ENCODE measurements at regions not wholly inside any gene's neighbourhood (a gene's known extent, or its start where the extent isn't known, plus 50 kb on each side); places are given as distances from the start of the nearest gene placed in this dataset.

DNA sequence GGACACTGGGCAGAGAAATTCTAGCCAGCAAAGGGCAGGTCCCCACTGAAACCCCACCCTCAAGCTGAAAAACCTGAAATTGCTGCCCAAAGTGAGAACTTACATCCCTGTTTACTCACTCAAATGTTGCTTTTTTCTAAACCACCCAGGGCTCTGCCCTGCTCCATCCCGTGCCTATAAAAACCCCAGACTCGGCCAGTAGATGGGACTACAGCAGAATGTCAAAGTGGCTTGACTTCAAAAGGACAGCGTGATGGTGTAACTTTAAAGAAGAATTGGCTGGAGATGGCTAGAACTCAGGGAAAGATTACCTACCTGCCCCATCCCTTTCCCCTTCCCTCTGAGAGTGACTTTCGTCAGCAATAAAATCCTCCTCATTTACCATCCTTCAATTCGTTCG lies 246.9 kb downstream of the PYDC2 start:
- no peaks in the 10 kb centered on the region for H3K79me1 ChIP-seq (ENCODE audit: low read depth, low read length)
- no peak overlapping the region for H3K18ac ChIP-seq (ENCODE audit: low read length)
- peak overlapping the region; percentile 58 for H2AFZ ChIP-seq (ENCODE audit: low read length)
- no peak overlapping the region for H2BK120ac ChIP-seq (ENCODE audit: low read depth, low read length)
- H3K9me3 ChIP-seq (replicated peaks in 1 of 2; ENCODE audit: control insufficient read depth in 2 of 2, insufficient read depth in 1 of 2, low read depth in 1 of 2, low read length in 2 of 2) = no peaks in the 10 kb centered on the region
- no peaks in the 10 kb centered on the region for H3K27me3 ChIP-seq (ENCODE audit: control insufficient read depth in 3 of 3, insufficient read depth in 3 of 3, low read depth in 1 of 3, low read length in 3 of 3)
- no peak overlapping the region for H3K4me3 ChIP-seq (ENCODE audit: low read length in 2 of 2)
- no peaks in the 10 kb centered on the region for H3K4me1 ChIP-seq (ENCODE audit: control insufficient read depth in 2 of 2, insufficient read depth in 1 of 2, low read depth in 1 of 2, low read length in 2 of 2)
- H3K23ac ChIP-seq (ENCODE audit: low read depth, low read length, poor library complexity) = no peak overlapping the region
- no peaks in the 10 kb centered on the region for H3K36me3 ChIP-seq (replicated peaks in 1 of 2; ENCODE audit: control insufficient read depth in 2 of 2, insufficient read depth in 2 of 2, low read length in 2 of 2)
- no peak overlapping the region for H3K4ac ChIP-seq (ENCODE audit: low read length)
- no peak overlapping the region for H2BK12ac ChIP-seq (ENCODE audit: low read length)
- H3K9ac ChIP-seq (ENCODE audit: low read depth, low read length, poor library complexity) = no peak overlapping the region
- no peak for DNase-seq (ENCODE audit: low spot score)
- no CpG with 5 or more reads among the region's 6 CpGs for WGBS, 2 donors (ENCODE audit: extremely low coverage in 2 of 2, insufficient read length in 2 of 2, insufficient replicate concordance in 1 of 2)
- no peak overlapping the region for H2AK5ac ChIP-seq (ENCODE audit: low read depth, low read length)
- no peak overlapping the region for H2BK5ac ChIP-seq (ENCODE audit: low read length)
- H3K14ac ChIP-seq (ENCODE audit: low read length) = no peak overlapping the region
- no peak overlapping the region for H4K91ac ChIP-seq (ENCODE audit: low read depth, low read length, poor library complexity)
- H4K8ac ChIP-seq (ENCODE audit: low read depth, low read length) = no peak overlapping the region
- H2BK15ac ChIP-seq (ENCODE audit: low read length) = no peak overlapping the region
- no peak overlapping the region for H3K27ac ChIP-seq (replicated peaks; ENCODE audit: low read length)
- H3K4me2 ChIP-seq (ENCODE audit: insufficient read depth, low read length, poor library complexity, severe bottlenecking) = no peak overlapping the region

DNA sequence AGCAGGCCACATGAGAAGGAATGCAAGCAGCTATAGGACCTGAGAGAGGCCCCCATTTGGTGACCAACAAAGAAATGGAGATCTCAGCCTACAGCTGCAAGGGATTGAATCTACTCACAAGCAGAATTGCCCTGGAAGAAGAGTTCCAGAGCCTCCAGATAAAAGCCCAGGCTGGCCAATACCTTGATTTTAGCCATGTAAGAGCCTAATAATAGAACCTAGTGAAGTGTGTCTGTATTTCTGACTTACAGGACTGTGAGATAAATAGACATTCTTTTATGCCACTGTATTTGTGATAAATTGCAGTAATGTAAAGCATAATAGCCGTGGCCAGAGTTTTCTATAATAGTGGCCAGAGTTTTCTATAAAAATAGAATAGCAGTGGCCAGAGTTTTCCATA lies 254.6 kb downstream of the PYDC2 start:
- H2BK120ac ChIP-seq (ENCODE audit: low read depth, low read length) = no peak overlapping the region
- DNase-seq (ENCODE audit: low spot score) = no peak
- WGBS, 2 donors (ENCODE audit: extremely low coverage in 2 of 2, insufficient read length in 2 of 2, insufficient replicate concordance in 1 of 2) = no CpG with 5 or more reads among the region's 1 CpG

DNA sequence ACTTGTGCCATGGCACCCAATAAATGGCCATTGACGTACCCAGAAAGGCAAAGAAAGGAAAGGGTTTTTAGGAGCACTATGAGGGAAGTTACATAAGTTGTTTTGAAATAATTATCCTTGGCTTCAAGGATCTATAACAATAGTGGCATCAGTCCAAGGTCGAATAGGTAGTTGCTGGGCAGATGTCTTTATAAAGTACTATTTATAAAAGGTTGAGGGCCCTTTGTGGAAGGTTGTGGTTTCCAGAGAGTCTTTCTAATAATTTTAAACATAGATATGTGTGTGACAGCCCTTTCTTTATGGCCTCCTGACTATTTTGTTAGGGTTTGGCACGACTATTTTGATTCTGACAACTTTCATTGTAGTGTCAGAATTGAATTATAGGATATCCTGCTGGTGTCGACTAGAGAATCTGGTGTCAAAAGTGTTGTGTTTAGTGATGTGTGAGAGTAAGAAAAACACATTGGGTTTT lies 260.5 kb downstream of the PYDC2 start:
- no peak for DNase-seq (ENCODE audit: low spot score)
- WGBS, 2 donors (ENCODE audit: extremely low coverage in 2 of 2, insufficient read length in 2 of 2, insufficient replicate concordance in 1 of 2) = no CpG with 5 or more reads among the region's 4 CpGs
- no peak overlapping the region for H3K4me3 ChIP-seq (ENCODE audit: low read length in 2 of 2)
- H2AK5ac ChIP-seq (ENCODE audit: low read depth, low read length) = no peak overlapping the region
- no peak overlapping the region for H3K4ac ChIP-seq (ENCODE audit: low read length)
- H3K27me3 ChIP-seq (ENCODE audit: control insufficient read depth in 3 of 3, insufficient read depth in 3 of 3, low read depth in 1 of 3, low read length in 3 of 3) = no peaks in the 10 kb centered on the region
- H3K36me3 ChIP-seq (replicated peaks in 1 of 2; ENCODE audit: control insufficient read depth in 2 of 2, insufficient read depth in 2 of 2, low read length in 2 of 2) = no peaks in the 10 kb centered on the region
- H2BK15ac ChIP-seq (ENCODE audit: low read length) = no peak overlapping the region
- peaks cover 0 to 3% of the 10 kb centered on the region in 2 donors for H3K4me1 ChIP-seq (ENCODE audit: control insufficient read depth in 2 of 2, insufficient read depth in 1 of 2, low read depth in 1 of 2, low read length in 2 of 2)
- no peaks in the 10 kb centered on the region for H3K79me1 ChIP-seq (ENCODE audit: low read depth, low read length)
- no peak overlapping the region for H2BK5ac ChIP-seq (ENCODE audit: low read length)
- no peak overlapping the region for H2AFZ ChIP-seq (ENCODE audit: low read length)
- no peak overlapping the region for H3K27ac ChIP-seq (replicated peaks; ENCODE audit: low read length)
- no peak overlapping the region for H2BK120ac ChIP-seq (ENCODE audit: low read depth, low read length)
- no peak overlapping the region for H3K4me2 ChIP-seq (ENCODE audit: insufficient read depth, low read length, poor library complexity, severe bottlenecking)
- H3K9me3 ChIP-seq (replicated peaks in 1 of 2; ENCODE audit: control insufficient read depth in 2 of 2, insufficient read depth in 1 of 2, low read depth in 1 of 2, low read length in 2 of 2) = no peaks in the 10 kb centered on the region
- H2BK12ac ChIP-seq (ENCODE audit: low read length) = no peak overlapping the region
- H3K23ac ChIP-seq (ENCODE audit: low read depth, low read length, poor library complexity) = no peak overlapping the region
- H4K8ac ChIP-seq (ENCODE audit: low read depth, low read length) = no peak overlapping the region
- H3K14ac ChIP-seq (ENCODE audit: low read length) = no peak overlapping the region
- H3K18ac ChIP-seq (ENCODE audit: low read length) = no peak overlapping the region
- H4K91ac ChIP-seq (ENCODE audit: low read depth, low read length, poor library complexity) = no peak overlapping the region
- no peak overlapping the region for H3K9ac ChIP-seq (ENCODE audit: low read depth, low read length, poor library complexity)

More for the DNA sequence above, 254.6 kb downstream of the PYDC2 start:
- H3K23ac ChIP-seq (ENCODE audit: low read depth, low read length, poor library complexity) = no peak overlapping the region
- H3K36me3 ChIP-seq (replicated peaks in 1 of 2; ENCODE audit: control insufficient read depth in 2 of 2, insufficient read depth in 2 of 2, low read length in 2 of 2) = no peaks in the 10 kb centered on the region
- no peak overlapping the region for H2BK5ac ChIP-seq (ENCODE audit: low read length)
- no peak overlapping the region for H3K27ac ChIP-seq (replicated peaks; ENCODE audit: low read length)
- no peak overlapping the region for H3K18ac ChIP-seq (ENCODE audit: low read length)
- H3K9me3 ChIP-seq (replicated peaks in 1 of 2; ENCODE audit: control insufficient read depth in 2 of 2, insufficient read depth in 1 of 2, low read depth in 1 of 2, low read length in 2 of 2) = no peaks in the 10 kb centered on the region
- H3K27me3 ChIP-seq (ENCODE audit: control insufficient read depth in 3 of 3, insufficient read depth in 3 of 3, low read depth in 1 of 3, low read length in 3 of 3) = no peaks in the 10 kb centered on the region
- H4K8ac ChIP-seq (ENCODE audit: low read depth, low read length) = no peak overlapping the region
- H4K91ac ChIP-seq (ENCODE audit: low read depth, low read length, poor library complexity) = no peak overlapping the region
- no peak overlapping the region for H3K14ac ChIP-seq (ENCODE audit: low read length)
- no peak overlapping the region for H3K4me3 ChIP-seq (ENCODE audit: low read length in 2 of 2)
- no peak overlapping the region for H2AK5ac ChIP-seq (ENCODE audit: low read depth, low read length)
- no peak overlapping the region for H3K9ac ChIP-seq (ENCODE audit: low read depth, low read length, poor library complexity)
- peaks cover 0 to 4% of the 10 kb centered on the region in 2 donors for H3K4me1 ChIP-seq (ENCODE audit: control insufficient read depth in 2 of 2, insufficient read depth in 1 of 2, low read depth in 1 of 2, low read length in 2 of 2)
- no peaks in the 10 kb centered on the region for H3K79me1 ChIP-seq (ENCODE audit: low read depth, low read length)
- H2AFZ ChIP-seq (ENCODE audit: low read length) = peak overlapping the region; percentile 65
- no peak overlapping the region for H2BK12ac ChIP-seq (ENCODE audit: low read length)
- no peak overlapping the region for H3K4ac ChIP-seq (ENCODE audit: low read length)
- H2BK15ac ChIP-seq (ENCODE audit: low read length) = no peak overlapping the region
- H3K4me2 ChIP-seq (ENCODE audit: insufficient read depth, low read length, poor library complexity, severe bottlenecking) = no peak overlapping the region

DNA sequence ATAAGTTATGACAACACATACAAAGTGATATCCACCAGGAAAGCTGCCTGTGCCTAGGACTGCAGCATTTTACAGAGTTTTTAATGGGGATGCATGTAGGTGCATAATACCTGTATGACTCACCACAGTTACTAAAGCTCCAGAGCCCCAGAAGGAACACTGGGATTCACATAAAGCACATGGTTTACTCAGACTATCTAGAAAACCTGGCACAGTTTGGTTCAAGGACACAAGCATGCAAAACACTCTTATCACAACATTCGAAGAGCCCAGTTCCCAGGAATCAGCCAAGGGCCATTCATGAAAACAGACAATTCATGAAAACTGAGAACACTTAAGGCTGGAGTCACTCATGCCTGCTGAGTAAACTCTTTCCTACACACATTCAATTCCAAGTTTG lies 261.0 kb downstream of the PYDC2 start:
- no CpG with 5 or more reads among the region's 1 CpG for WGBS, 2 donors (ENCODE audit: extremely low coverage in 2 of 2, insufficient read length in 2 of 2, insufficient replicate concordance in 1 of 2)
- no peak overlapping the region for H3K9ac ChIP-seq (ENCODE audit: low read depth, low read length, poor library complexity)

More for the DNA sequence above, 261.0 kb downstream of the PYDC2 start:
- H3K4me1 ChIP-seq (ENCODE audit: control insufficient read depth in 2 of 2, insufficient read depth in 1 of 2, low read depth in 1 of 2, low read length in 2 of 2) = peaks cover 0 to 3% of the 10 kb centered on the region in 2 donors
- H2BK120ac ChIP-seq (ENCODE audit: low read depth, low read length) = no peak overlapping the region
- H3K27ac ChIP-seq (replicated peaks; ENCODE audit: low read length) = no peak overlapping the region
- H4K91ac ChIP-seq (ENCODE audit: low read depth, low read length, poor library complexity) = no peak overlapping the region
- H2BK5ac ChIP-seq (ENCODE audit: low read length) = no peak overlapping the region
- DNase-seq (ENCODE audit: low spot score) = no peak
- no peak overlapping the region for H4K8ac ChIP-seq (ENCODE audit: low read depth, low read length)
- no peak overlapping the region for H3K4me2 ChIP-seq (ENCODE audit: insufficient read depth, low read length, poor library complexity, severe bottlenecking)
- H3K27me3 ChIP-seq (ENCODE audit: control insufficient read depth in 3 of 3, insufficient read depth in 3 of 3, low read depth in 1 of 3, low read length in 3 of 3) = no peaks in the 10 kb centered on the region
- no peak overlapping the region for H3K4me3 ChIP-seq (ENCODE audit: low read length in 2 of 2)
- no peak overlapping the region for H2AFZ ChIP-seq (ENCODE audit: low read length)
- H3K14ac ChIP-seq (ENCODE audit: low read length) = no peak overlapping the region
- no peak overlapping the region for H3K18ac ChIP-seq (ENCODE audit: low read length)
- no peaks in the 10 kb centered on the region for H3K36me3 ChIP-seq (replicated peaks in 1 of 2; ENCODE audit: control insufficient read depth in 2 of 2, insufficient read depth in 2 of 2, low read length in 2 of 2)
- no peaks in the 10 kb centered on the region for H3K79me1 ChIP-seq (ENCODE audit: low read depth, low read length)
- H2BK12ac ChIP-seq (ENCODE audit: low read length) = no peak overlapping the region
- no peak overlapping the region for H3K23ac ChIP-seq (ENCODE audit: low read depth, low read length, poor library complexity)
- no peak overlapping the region for H2BK15ac ChIP-seq (ENCODE audit: low read length)
- H3K9me3 ChIP-seq (replicated peaks in 1 of 2; ENCODE audit: control insufficient read depth in 2 of 2, insufficient read depth in 1 of 2, low read depth in 1 of 2, low read length in 2 of 2) = no peaks in the 10 kb centered on the region
- H2AK5ac ChIP-seq (ENCODE audit: low read depth, low read length) = no peak overlapping the region
- no peak overlapping the region for H3K4ac ChIP-seq (ENCODE audit: low read length)

All from neuronal stem cell (in vitro differentiated cells).